Urinary bladder (tissue), 3 donors: ENCODE measurements at regions not wholly inside any gene's neighbourhood (a gene's known extent, or its start where the extent isn't known, plus 50 kb on each side); places are given as distances from the start of the nearest gene placed in this dataset.

ENCODE experiments used
- DNase-seq: peaks from one replicate; pipeline ENCODE4 v3.0.0-alpha.2; 2015; ENCODE audit errors: extremely low spot score
- H3K27ac ChIP-seq: one replicate; pipeline ENCODE4 v1.5.1; 2013; ENCODE audit warnings: low read depth, mild to moderate bottlenecking, moderate library complexity
- H3K36me3 ChIP-seq: one replicate; pipeline ENCODE4 v1.6.1; 2013; ENCODE audit warnings: mild to moderate bottlenecking, moderate library complexity; ENCODE audit not compliant: insufficient read depth
- H3K4me1 ChIP-seq: one replicate; pipeline ENCODE4 v1.6.1; 2013; ENCODE audit warnings: mild to moderate bottlenecking, moderate library complexity; ENCODE audit not compliant: insufficient read depth
- H3K4me3 ChIP-seq: one replicate; pipeline ENCODE4 v1.5.1; 2013; ENCODE audit warnings: low read depth, low read length
- WGBS: extraction: QIAGEN DNeasy Blood & Tissue Kit; methylation state at CpG from one replicate; pipeline ENCODE4 v1.1.7; 2013; 5-methylcytosine and 5-hydroxymethylcytosine counted together
- donor health status: healthy with polysubstance abuse.
- donor health status: healthy.

DNA sequence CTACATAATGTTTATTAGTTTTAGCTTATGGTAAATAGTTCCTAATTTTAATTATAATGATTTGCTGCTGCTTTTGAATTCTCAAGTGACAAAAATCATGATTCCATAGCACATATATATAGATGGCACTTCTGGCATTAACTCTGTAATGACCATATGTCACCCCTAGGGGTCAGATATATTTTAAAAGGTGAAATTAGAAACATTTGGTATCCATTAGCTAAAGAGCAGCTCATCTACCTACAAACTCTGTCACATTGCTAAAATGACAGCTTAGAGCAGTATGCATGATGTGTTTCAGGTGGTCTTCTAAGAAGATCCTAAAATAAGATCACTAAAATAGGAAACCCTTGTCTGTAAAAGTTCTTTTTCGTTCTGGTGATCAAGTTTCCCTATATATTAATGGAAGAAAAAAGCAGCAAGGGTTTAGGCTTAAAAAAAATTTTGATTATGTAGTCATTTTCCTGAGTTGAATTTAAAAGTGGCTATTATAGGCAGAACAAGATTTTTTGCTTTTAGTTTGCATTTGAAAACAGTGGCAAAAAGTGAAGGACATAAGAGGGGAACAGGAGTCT lies 157.7 kb upstream of the POU5F2 start:
- no peak overlapping the region for H3K27ac ChIP-seq
- H3K4me3 ChIP-seq = no peak overlapping the region
- H3K4me1 ChIP-seq = no peaks in the 10 kb centered on the region
- no peak for DNase-seq
- H3K36me3 ChIP-seq = no peaks in the 10 kb centered on the region
- 92% methylated on average over 1 of the region's 1 CpG for whole genome bisulfite sequencing

DNA sequence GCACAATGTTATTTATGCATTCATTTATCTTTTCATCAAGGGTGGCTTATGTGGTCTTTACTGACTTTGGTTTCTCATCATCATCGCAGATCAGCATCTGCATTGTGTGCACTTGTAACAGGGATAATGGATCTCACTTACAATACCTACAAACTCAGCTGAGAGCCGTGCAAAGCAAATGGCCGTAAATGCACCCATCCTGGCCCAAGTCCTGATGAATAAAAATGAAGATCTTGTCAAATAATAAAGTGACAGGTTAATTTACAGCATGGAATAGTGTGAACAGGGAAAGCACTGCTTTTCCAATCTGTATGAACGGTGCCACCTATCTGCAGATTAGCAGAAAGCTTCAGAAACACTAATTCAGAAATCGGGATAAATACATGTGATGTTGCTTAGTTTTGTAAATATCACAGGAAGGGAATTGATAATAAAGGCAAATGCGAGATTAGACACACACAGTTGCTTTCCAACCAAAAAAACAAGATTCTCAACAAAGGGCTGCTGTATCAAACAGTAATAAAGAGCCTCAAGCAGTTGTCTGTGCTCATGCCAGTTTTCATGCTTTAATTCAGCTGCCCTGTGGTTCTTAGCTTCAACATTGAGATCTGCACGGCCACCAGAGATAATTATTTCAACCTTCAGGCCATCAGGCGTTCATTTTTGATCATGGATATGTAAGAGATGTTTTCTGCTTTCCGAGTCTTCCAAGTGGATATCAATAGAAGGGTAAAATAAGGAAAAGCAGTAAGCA lies 153.4 kb upstream of the POU5F2 start:
- WGBS = 66% methylated on average over 9 of the region's 9 CpGs
- DNase-seq = no peak

DNA sequence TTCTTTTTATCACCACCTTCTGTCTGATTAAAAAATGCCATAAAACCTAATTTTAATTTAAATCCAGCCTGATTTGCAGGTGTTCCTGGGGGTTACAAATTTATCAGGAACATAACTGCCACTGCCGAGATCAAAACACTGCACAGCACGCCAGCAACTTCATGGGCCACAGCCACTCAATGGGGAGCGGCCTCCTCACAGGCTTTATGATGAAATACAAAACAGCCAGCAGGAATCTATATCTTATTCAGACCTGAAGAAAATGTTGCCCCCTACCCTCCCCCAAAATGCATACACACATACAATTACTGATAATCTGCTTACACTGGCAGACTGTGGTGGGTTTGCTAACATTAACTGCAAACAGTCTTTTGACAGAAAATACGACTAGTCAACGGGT lies 151.7 kb upstream of the POU5F2 start:
- Histone ChIP-seq H3K36me3 (no peaks in the 10 kb centered on the region), H3K4me3 (no peak overlapping the region), H3K27ac (no peak overlapping the region), H3K4me1 (no peaks in the 10 kb centered on the region)
- no peak for DNase-seq
- 98% methylated on average over 5 of the region's 5 CpGs for WGBS

More for the DNA sequence above, 153.4 kb upstream of the POU5F2 start:
- Histone ChIP-seq H3K4me3 (no peak overlapping the region), H3K36me3 (no peaks in the 10 kb centered on the region), H3K27ac (no peak overlapping the region), H3K4me1 (no peaks in the 10 kb centered on the region)

DNA sequence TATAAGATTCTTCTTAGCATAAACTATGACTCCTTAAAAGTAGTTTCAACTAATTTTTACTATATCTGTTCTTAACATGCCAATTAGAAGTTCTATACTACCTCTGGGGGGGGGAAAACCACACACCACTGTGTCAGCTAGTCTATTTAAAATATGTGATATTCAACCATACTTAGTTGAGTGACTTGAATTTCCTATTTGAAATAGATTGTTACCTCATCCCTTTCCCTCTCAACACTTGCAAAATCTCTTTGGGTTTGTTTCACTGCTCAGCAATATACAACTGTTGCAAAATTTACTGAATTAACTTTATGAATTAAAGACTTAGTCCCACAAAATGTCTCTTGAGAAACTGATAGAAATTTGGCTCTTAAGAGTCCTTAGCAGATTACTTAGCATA lies 151.1 kb upstream of the POU5F2 start:
- H3K36me3 ChIP-seq = no peaks in the 10 kb centered on the region
- no peak overlapping the region for H3K27ac ChIP-seq
- H3K4me1 ChIP-seq = no peaks in the 10 kb centered on the region
- no peak overlapping the region for H3K4me3 ChIP-seq
- DNase-seq = no peak

DNA sequence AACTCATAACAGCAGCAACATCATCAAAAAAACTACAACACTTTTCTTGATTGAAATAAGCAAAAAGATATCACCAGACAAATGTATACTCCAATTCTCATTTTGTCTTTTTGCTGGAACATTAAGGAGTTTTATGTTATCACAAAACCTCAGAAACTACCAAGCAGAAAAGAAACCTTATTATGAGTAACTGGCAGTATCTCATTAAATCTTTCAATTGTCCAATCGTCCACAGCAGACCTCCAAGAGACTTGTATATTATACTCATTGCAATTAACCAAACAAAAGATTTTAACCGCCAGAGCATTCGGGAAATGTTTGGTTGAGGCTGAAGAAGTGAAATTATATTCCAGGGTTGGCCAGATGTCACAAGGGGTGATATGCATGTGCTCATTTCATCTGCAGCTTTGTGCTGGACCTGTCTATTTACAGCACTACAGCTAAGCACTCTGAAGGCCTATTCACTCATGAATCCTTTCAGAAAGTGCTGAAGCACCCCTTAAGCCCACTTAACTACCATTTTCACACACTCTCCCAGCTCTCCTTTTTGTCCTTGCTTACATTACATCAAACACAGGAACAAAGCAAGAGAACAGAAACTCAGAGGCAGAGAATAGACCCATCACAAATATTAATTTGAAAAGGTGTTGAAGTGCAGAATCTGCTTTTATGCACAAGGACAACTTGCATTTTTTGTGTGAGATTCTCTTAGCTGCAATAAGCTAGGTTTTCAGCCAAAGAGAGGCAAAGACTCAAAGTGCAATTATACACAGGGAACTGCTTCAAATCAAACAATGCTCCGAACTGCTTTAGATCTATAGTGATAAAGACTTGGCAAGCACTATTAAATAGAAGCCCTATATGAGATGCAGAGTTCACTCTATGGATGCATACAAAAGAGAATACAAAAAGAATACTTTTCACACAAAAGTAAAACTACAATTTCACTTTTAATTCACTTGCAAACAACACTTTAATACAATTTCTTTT lies 150.4 kb upstream of the POU5F2 start:
- WGBS = 44% methylated on average over 4 of the region's 4 CpGs
- no peak overlapping the region for H3K4me3 ChIP-seq
- DNase-seq = no peak
- no peaks in the 10 kb centered on the region for H3K36me3 ChIP-seq
- H3K27ac ChIP-seq = no peak overlapping the region
- no peaks in the 10 kb centered on the region for H3K4me1 ChIP-seq

DNA sequence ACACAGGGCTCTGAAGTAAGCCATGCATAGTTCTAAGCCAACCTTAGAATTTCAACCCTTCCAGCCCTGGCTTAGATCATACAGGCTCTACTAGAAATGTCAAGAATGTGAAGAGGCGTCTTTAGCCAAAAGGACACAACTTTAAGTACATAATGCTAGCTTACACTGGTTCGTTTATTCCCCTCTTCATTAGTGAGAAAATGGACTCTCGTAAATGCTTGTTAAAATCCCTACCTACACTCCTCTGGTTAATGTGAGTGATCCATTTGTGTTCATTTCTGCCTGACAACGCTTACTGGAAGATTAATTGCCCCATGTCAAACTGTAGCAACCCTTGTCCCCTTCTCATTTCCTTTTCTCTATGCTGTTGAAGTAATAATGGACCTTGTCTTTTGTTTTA lies 149.3 kb upstream of the POU5F2 start:
- no peak for DNase-seq
- no peaks in the 10 kb centered on the region for H3K36me3 ChIP-seq
- 34% methylated on average over 4 of the region's 4 CpGs for WGBS
- H3K27ac ChIP-seq = no peak overlapping the region
- H3K4me3 ChIP-seq = no peak overlapping the region
- no peaks in the 10 kb centered on the region for H3K4me1 ChIP-seq

DNA sequence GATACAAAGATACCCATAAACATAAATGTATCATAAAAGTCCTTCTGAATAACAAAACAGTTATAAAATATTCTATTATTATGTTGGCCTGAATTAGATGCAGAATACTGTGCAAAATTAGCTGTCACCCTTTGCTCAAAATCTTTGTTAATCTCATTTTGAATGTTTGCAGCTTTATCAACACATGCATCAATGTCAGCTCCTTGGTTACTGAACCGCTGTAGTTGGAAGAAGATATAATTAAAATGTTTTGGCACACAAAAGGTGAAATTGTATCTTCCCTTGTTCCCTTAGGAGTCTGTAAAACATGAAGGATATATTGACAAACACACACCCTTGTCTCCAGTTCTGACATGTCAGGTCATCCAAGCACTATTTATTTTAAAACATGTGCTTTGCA lies 146.3 kb upstream of the POU5F2 start:
- H3K27ac ChIP-seq = no peak overlapping the region
- WGBS = 82% methylated on average over 1 of the region's 1 CpG
- H3K36me3 ChIP-seq = no peaks in the 10 kb centered on the region
- DNase-seq = no peak
- no peaks in the 10 kb centered on the region for H3K4me1 ChIP-seq
- H3K4me3 ChIP-seq = no peak overlapping the region

DNA sequence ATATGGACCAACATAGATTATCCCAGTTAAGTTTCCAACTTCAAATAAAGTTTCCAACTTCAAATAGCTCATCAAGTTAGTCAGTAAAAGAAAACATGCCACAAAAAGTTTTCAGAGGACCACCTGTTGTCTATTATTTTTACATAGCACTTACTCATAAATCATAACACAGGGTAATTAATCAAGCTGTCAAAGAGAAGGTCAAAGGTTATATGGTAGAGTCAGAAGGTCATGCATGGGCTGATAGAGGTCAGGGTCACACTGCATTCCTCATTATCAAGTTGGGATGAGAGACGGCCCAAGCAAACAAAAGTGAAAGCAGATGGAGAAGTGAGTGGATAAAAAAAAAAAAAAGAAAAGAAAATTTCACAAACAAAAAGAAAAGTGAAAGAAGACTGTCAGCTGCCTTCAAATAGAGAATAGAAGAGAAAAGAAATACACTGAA lies 145.5 kb upstream of the POU5F2 start:
- Histone ChIP-seq H3K36me3 (no peaks in the 10 kb centered on the region), H3K4me3 (no peak overlapping the region), H3K27ac (no peak overlapping the region), H3K4me1 (no peaks in the 10 kb centered on the region)
- no peak for DNase-seq
- WGBS = 39% methylated on average over 1 of the region's 1 CpG

DNA sequence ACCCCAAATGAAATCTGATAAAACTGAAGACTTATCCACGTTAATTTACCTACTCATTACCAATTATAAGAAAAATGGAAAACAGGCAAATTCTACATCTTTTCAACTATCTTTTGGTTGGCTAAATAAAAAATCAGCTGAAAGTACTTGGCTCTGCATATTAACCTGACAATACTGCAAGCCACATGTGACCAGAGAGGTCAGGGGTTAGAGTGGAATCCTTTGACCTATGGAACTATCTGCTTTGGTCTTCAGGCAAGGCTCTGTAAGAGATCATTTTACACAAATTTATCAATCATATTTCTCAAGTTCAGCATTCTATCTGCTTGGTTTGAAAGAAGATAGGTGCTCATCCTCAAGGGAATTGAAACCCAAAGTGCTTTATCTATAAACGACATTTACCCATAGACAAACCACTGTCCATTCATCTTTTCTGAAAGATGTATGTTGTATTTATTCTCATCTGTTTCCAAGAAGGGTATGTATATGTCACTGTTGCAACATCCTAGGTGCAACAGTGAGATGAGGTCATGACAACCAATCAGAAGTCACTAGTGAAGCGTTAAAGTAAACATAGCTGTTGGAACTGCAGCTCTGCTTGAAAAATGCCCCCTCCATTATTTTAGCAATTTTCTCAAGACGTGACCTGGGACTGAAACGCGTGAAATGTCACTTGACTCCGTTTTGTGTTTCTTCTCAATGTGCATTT lies 144.9 kb upstream of the POU5F2 start:
- WGBS = 95% methylated on average over 7 of the region's 7 CpGs
- no peak for DNase-seq

DNA sequence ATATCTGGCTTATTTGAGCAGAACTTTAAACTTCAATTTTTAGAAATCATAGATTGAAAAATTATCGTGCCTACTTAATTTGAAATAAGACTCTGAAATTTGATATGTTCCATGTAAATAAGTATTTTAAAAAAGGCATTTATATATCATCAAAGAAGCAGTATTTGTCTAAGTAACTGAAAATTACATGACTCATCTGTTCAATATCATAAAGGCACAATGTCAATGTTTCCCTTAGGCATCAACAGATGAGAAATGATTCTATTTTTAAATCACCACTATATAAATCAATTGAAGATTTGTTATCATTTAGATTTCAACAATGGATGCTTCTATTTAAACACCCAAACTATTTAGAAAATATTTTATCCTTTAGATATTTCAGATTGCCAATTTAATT lies 142.9 kb upstream of the POU5F2 start:
- 95% methylated on average over 1 of the region's 1 CpG for WGBS
- no peak for DNase-seq
- H3K36me3 ChIP-seq = no peaks in the 10 kb centered on the region
- no peaks in the 10 kb centered on the region for H3K4me1 ChIP-seq
- H3K27ac ChIP-seq = no peak overlapping the region
- no peak overlapping the region for H3K4me3 ChIP-seq

More for the DNA sequence above, 144.9 kb upstream of the POU5F2 start:
- no peak overlapping the region for H3K4me3 ChIP-seq
- H3K36me3 ChIP-seq = no peaks in the 10 kb centered on the region
- no peaks in the 10 kb centered on the region for H3K4me1 ChIP-seq
- H3K27ac ChIP-seq = no peak overlapping the region

DNA sequence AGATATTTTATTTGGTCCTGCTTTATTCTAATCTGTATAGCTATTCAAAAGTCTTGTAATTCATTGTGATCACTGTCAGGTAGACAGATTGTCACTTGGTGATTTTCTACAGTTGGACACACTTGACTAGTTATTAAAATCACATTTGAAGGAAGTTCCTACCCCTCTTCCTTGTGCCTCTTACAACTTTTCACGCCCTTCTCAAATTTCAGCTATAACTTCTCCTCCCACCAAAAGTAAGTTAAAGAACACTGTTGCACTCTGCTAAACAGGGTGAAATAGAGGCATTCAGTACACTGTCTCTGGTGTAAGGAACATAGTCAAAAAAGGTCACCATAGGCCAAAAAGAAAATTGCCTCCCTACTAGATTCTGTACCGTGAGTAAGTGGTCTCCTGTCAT lies 142.1 kb upstream of the POU5F2 start:
- no peak for DNase-seq
- Histone ChIP-seq H3K27ac (no peak overlapping the region), H3K4me1 (no peaks in the 10 kb centered on the region), H3K36me3 (no peaks in the 10 kb centered on the region), H3K4me3 (no peak overlapping the region)
- 82% methylated on average over 2 of the region's 2 CpGs for WGBS

DNA sequence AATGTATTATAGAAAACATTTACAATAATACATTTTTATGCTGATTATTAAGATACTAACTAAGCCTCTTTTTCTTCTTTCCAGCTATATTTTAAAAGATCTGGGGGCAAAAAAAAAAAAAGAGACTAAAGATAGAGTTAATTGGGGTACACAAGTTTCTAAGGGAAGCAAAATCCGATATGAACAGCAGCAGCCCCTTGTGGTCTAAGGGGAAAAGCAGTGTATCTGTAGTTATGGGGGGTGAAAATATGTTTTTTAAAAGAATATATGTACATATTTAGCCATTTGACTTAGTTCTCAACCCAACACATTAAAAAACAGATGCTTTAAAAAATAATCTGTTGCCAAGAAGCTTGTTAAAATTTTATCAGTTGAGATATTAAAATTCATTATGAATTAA lies 134.3 kb upstream of the POU5F2 start:
- Histone ChIP-seq H3K36me3 (no peaks in the 10 kb centered on the region), H3K27ac (no peak overlapping the region), H3K4me1 (no peaks in the 10 kb centered on the region), H3K4me3 (no peak overlapping the region)
- 83% methylated on average over 1 of the region's 1 CpG for WGBS
- DNase-seq = no peak

DNA sequence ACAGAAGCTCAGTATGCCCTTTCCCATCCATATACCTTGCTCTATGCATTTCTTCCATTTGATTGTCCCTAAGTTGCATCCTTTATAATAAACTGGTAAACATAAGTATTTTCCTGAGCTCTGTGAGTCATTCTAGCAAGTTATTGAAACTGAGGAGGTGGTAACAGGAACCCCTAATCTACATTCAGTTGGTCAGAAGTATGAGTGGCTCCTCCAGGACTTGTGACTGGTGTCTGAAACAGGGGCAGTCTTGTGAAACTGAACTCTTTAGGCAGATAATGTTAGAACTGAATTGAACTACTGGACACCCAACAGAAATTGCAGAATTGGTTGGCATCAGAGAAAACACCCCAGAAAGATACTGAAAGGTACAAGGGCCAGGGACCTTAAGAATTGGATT lies 133.1 kb upstream of the POU5F2 start:
- no peak overlapping the region for H3K27ac ChIP-seq
- no peaks in the 10 kb centered on the region for H3K4me1 ChIP-seq
- no peak overlapping the region for H3K4me3 ChIP-seq
- DNase-seq = no peak
- peaks cover 2% of the 10 kb centered on the region for H3K36me3 ChIP-seq
